HG03575 (cell line): ENCODE measurements at regions not wholly inside any gene's neighbourhood (a gene's known extent, or its start where the extent isn't known, plus 50 kb on each side); places are given as distances from the start of the nearest gene placed in this dataset.

ENCODE experiments used
- ATAC-seq: cut with Tn5 transposase; IDR thresholded peaks from one replicate; pipeline ENCODE4 v1.9.1; 2021; ENCODE audit not compliant: unreplicated experiment, insufficient number of reproducible peaks, low FRiP score; ENCODE audit errors: extremely low read depth

DNA sequence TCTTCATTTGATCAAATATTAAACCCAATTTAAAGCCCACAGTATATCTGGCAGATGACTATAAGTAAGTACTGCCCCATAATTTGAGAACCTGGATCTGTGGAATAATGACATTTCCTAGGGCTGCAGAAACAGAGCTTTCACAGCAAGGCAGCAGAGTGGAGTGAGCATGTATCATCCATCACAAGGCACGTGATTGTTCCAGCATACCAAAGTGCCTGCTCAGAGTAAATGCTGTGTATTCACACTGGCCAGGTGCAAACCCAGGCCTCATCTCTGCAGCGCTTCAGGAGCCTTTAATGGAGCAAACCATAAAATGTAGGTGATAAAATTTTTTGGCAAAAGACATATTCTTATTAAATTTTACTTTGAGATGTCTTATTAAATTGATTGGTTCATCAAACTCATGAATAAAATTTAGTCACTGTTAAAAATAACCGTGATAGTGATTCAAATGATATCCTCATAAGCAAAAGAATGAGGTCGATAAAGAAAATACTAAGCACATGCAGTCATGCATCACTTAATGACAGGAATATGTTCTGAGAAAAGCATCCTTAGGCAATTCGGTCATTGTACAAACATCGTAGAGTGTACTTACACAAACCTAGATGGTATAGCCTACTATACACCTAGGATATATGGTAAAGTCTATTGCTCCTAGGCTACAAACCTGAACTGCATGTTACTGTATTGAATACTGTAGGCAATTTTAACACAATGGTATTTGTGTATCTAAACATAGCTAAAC, 99.3 kb upstream of the SLC24A5 start:
- ATAC-seq, result no peak

DNA sequence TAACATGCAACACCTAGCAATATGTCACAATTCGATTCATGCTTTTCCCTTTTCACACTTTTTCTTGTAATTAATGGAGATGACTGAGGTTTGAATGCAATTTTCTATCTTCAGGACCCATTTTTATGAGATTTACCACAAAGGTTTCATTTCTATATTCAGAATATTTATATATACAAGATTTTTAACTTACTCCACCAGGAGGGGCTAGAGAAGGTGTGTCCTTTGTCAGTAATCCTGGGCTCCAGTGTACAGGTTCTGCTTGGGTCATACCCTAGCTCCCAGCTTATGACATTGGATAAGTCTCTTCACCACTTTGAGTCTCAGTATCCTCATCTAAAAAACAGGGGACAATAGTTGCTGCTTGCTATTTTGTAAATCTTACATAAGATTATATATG, 95.7 kb upstream of the SLC24A5 start:
- no peak for ATAC-seq

DNA sequence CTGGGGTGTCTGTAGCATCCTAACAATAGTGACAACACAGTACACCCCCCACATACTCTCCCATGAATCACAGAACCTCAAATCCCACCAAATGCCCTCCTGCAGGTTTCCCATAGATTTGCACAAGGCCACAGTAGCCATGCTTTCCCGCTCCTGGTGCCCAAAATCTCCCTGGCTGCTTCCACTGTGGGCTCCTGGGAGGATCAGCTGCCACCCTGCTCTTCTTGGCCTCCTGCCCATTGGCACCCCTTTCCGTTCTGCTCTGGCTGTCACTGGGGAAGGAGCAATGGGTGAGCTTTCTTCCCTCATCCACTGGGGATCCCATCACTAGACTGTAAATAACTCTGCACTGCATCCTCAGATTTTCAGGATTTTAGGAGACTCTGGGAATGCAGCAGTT, 92.1 kb upstream of the SLC24A5 start:
- no peak for ATAC-seq

DNA sequence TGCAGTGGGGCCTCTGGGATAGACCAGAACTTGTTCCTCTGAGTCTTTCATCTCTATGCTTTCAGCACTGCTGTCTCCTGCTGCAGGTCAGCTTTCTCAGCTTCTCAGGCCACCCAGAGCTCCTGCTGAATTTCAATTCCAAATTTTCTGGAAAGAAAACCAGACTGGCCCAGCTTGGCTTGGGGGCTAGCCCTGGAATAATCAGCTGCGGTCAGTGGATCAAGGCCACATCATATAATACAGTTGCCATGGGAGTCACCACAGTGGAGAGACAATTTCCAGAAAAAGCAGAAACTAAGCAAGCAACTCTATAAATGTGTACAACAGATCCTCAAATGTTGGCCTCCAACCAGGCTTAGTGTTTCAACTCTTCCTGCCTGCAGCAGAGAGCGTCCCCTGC, 91.1 kb upstream of the SLC24A5 start:
- no peak for ATAC-seq

DNA sequence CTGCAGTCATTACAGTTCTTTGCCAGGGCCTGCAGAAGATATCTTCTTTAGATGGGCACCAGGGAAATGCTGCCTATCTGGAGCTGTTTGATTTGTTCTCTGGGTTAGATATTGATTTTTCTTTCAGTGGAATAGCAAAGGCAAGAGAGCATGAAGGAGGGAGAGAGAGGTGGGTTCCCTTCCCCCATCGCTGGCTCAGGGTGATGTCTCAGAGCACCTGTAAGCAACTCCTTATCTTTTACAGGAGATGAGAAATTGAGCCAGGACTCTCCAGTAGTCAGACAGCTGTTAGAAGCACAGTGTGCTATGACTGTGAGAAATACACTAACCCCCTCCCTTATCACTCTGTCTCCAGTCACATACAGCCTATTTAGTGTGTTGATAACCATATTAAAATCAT, 89.3 kb upstream of the SLC24A5 start:
- no peak for ATAC-seq

DNA sequence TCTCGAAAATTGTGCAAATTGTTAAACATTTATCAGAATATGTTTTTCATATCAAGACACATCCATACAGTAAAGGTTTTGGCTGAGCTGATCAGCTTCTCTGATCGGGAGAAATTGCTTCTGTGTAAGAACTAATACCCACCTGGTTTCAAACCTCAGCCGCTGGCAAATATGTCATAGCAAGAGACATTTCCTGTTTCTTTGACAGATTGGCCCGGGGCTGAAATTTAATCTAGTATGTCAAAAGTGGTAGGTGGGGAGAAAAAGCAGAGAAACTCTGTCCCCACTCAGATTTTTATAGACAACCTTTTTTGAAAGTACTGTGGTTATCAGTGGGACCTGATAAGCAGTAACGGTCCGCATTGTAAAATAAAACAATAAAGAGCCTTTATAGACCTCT, 88.8 kb upstream of the SLC24A5 start:
- no peak for ATAC-seq

DNA sequence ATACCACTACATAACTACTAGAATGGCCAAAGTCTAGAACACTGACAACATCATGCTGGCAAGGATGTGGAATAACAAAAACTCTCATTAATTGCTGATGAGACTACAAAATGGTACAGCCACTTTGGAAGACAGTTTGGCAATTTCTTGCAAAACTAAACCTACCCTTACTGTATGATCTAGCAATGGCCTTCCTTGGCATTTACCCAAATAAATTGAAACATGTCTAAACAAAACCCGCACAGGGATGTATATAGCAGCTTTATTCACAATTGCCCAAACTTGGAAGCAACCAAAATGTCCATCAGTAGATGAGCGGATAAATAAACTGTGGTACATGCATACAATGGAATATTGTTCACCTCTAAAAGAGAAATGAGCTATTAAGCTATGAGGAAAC, 87.9 kb upstream of the SLC24A5 start:
- no peak for ATAC-seq

DNA sequence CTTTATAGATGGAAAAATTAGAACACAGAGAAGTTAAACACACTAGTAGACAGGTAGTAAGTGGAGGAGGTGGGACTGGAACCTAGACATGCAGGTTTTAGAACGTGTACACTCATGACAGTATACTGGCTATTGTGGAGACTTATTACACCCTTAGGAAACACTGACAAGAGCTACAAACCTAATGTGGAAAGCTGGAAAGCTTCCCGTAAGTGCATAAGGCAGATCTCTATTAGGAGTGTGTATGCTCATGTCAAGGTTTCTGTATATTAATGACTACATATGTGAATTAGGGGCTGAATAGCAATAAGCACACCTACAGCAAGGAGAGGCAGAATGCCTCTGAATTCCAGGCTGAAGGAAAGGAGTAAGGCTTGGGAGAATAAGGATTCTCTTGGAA, 82.6 kb upstream of the SLC24A5 start:
- ATAC-seq, result no peak

DNA sequence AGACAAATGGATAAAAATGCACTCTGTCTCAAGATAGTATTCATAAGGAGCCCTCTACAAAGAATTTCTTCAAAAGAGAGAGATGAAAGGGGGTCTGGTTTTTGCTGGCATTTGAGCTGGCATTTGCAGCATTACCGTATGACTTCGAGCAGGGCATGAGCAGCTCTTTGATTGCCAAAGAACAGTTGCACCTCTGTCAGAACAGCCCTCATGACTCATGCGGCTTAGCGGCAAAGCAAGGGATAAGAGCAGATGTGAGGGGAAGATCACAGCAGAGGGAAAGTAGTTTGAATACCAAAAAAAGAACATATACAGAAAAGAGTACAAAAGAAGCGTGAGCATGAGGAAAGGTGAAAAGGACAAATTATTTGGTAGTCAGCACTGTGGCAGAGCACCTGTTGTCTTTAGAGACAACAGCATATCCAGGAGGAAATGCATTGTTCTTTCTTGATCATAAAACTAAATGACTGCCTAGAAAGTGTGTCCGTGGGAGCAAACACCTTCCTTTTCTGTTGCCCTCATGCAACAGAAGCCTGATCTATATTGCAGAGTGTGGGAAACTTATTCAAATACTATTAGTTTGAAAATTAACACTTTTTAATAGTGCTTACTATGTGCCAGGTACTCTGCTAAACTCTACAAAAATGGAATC, 80.5 kb upstream of the SLC24A5 start:
- no peak for ATAC-seq

DNA sequence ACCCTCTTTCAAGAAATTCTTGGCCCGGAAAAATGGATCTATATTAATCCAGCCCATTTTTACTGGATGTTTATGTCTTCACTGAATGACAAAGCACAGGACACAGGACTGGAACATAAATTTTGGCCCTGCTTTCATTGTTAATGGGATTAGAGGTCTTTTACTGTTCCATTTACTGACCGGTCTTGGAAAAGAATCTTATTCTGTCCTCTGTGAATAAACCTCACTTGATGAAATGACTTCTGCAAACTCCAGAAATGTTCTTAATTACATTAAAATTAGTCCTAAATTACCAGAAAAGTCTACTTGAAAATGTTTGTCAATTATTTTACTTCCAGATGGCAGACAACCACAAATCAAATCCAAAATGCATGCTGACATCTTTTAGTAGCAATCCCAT, 79.3 kb upstream of the SLC24A5 start:
- ATAC-seq, result no peak

DNA sequence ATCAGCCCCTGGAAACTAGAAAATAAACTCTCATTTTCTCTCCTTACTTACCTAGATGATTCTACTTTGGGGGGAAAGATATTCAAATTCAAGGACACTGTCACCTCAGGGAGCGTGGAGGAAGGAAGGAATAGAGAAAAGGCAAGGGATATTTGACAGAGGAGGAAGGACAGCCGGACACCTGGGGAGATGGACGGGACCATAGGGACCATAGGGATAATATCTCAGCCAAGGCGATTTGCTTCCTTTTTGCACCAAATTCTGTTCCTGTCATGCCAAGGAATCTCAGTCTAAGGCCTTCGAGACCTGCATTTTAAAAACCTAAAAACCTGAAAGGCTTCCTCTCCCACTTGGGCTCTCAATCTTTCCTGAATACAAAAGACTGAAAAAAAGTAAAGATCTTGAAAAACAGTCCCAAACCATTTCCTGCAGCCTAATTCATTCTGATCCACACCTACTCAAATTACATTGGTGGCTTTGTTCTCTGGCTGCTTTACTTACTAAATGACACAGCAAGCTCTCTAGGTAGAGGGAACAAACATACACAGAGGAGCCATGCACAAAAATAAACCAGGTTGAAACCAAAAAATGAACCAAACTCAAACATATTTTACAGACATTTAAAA, 73.9 kb upstream of the SLC24A5 start:
- ATAC-seq, result no peak

DNA sequence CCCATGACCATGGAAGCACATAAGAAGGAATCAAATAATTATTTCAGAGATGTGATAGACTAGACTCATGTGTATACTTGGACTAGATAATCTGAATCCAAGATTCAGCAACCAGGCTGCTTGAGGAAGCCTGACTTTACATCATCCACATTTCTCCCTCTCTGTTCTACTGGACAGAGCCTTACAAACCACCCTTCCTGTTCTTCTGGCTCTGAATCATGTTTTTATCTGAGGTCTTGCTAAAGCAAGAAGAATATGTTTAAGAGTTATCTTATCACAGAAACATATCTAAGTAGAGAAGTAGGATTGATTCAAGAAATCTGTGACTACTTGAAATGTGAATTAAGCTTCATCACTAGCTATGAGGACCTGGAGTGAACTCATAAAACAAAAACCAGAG, 71.1 kb upstream of the SLC24A5 start:
- ATAC-seq, result no peak

DNA sequence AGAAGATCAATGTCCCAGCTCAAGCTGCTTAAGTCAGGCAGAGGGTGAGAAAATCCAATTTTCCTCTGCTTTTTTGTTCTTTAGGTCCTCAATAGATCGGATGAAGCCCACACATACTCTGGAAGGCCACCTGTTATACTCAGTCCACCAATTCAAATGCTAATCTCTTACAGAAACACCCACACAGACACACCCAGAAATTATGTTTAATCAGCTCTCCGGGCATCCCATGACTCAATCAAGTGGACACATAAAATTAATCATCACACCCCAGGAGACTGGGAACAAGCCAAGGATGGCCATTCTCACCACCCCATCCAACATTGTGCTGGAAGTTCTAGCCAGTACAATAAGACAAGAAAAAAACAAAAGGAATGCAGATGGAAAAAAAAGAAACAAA, 67.8 kb upstream of the SLC24A5 start:
- ATAC-seq, result no peak

DNA sequence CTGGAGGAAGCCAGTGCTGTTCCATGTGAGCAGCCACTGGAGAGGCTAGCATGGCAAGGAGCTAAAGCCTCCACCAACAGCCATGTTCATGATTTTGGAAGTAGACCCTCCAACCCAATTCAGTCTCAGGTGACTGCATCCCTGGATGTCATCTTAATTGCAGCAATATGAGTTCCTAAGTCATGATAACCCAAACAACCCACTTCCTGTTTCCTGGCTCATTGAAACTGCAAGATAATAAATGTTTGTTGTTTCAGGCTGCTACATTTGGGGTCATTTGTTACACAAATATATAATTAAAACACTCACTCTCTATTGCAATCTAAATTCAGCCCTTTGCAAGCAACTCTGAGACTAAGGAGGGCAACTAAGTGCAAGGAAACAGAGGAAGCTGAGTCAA, 62.4 kb upstream of the SLC24A5 start:
- no peak for ATAC-seq

DNA sequence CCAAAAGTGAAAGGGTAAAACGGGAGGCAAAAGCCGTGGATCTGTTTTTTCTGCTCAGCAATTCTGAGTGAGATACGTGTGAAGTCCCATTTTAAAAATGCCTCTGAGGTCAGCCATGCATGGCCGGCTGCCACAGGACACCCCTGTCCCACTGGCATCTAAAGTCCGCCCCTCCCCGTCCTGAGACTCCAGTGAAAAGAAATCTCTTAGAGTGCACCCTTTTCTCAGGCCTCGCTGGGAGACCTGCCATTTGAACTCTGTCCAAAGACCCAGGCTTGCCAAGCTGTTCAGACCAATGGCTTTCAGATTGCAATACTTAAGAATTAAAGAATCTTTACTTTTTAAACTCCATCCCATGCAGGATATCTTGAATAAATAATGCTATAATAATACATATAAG, 61.0 kb upstream of the SLC24A5 start:
- no peak for ATAC-seq

DNA sequence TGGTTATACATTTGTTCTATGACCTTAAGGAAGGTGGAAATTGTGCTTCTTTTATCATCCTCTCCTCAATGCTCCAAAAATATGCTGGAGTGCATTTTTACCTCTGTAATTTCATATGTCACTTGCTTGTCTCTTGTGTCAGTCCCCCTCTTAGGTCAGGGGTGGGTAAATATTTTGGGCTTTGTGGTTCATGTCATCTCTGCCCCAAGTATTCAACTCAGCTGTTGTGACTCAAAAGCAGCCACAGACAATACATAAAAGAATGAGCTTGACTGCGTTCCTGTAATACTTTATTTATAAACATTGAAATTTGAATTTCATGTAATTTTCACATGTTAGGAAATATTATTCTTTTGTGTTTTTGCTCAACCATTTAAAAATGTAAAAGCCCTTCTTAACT, 60.4 kb upstream of the SLC24A5 start:
- no peak for ATAC-seq

DNA sequence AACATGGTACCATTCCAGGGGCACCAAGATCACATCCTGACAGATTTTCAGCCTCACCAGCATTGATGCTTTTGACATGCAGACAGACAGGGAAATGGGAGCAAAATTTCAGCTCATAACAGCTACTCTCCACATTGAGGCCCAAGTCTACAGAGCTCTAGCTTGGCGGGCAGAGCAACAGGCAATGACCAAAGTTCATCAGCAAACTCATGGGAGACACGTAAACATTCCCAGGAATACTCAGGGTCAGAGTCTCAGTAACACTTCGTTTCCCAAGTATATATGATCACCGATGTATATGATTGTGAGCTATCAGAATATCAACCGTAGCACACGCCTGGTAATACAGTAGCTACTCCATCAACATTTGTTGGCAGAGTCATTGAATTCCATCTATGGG, 59.2 kb upstream of the SLC24A5 start:
- no peak for ATAC-seq

DNA sequence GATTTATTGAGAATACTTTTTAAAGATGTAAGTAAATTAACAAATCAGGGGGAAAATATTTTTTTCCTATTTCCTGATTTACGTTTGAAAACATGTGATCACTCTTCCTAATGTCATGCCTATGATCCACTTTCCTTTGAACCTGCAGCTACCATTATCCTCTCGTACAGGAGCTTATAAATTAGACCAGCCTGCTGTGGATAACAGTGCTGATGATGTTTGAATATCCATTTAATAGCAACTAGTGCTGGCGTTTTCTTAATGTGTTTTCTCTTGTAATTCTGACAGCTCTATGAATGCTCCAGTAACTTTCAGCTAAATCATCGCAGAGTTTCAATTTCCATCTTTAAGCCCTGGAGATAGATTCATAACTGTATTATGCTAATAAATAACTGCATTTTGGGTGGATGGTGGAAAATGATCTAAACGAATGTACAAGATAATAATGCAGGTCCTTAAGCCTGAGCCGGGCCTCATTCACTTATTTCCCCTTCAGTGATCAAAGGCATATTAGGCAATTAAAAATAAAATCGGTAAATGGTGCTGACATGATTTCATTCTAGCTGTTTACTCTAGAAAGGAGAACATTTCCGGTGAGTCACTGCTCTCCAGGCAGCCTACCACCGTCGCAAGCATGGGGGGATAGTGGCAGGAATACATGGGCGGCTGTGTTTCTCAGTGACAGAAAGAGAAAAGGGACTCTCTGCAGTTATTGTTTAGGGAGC, 58.5 kb upstream of the SLC24A5 start:
- no peak for ATAC-seq

DNA sequence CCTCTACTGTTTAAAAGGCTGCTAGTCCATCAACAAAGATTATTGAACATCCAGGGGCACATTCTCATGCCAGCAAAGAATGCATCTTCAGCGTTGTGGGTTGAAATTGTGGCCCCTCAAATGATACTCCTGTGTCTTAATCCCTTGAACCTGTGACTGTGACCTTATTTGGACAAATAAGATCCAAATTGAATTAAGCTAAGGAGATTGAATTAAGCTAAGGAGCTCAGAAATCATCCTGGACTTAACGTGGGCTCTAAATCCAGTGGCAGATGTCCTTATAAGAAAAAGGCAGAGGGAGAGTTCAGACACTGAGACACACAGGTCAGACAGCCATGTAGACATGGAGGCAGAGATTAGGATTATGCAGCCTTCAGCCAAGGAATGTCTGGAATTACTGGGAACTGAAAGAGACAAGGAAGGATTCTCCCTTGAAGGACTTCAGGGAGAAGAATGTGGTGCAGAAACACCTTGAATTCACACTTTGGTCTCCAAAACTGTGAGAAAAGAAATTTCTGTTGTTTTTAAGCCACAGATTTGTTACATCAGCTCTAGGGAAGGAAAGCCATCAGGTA, 57.3 kb upstream of the SLC24A5 start:
- no peak for ATAC-seq

DNA sequence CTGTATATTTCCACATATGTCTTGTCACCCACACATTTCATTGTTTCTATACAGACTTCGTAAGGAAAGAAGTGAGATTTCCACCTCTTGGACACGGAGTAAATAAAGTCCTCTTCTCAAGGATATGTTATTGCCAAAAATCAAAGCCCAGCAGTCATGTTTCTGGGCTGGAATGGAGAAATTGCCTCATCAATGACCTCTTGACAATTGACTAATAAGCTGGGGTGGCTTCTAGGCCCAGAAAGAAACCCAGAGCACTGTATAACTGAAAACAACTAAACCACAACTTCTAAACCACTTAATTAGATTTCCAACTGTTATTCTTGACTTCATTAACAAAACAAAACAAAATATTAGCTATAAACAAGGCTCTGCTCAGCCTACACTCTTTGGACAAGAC, 56.4 kb upstream of the SLC24A5 start:
- no peak for ATAC-seq
